ENCODE measurements at regions not wholly inside any gene's neighbourhood (a gene's known extent, or its start where the extent isn't known, plus 50 kb on each side); places are given as distances from the start of the nearest gene placed in this dataset.
"Not testable (repeated sequence)": the region's sequence is repeated elsewhere in the genome, so short reads cannot be mapped to it uniquely, and the experiment has no call there.

- H3K9me3 Mint-ChIP-seq, result peaks cover 5% of the 10 kb centered on the region
- no peaks in the 10 kb centered on the region for H3K36me3 Mint-ChIP-seq (ENCODE audit: low read depth)
- no peak overlapping the region for H3K27ac Mint-ChIP-seq
- no peaks in the 10 kb centered on the region for H3K4me1 Mint-ChIP-seq (ENCODE audit: low read depth)
- H3K4me3 Mint-ChIP-seq, result no peak overlapping the region
- no peaks in the 10 kb centered on the region for H3K27me3 Mint-ChIP-seq (ENCODE audit: low read depth)
These were observed 1039.6 kb downstream of the HACE1 start for GRCh38 chr6:103820148-103820547.

GRCh38 chr6:103819509-103819908 is 1040.2 kb downstream of the HACE1 start:
- H3K4me3 Mint-ChIP-seq, result no peak overlapping the region
- no peaks in the 10 kb centered on the region for H3K27me3 Mint-ChIP-seq (ENCODE audit: low read depth)
- H3K36me3 Mint-ChIP-seq (ENCODE audit: low read depth), result no peaks in the 10 kb centered on the region
- H3K9me3 Mint-ChIP-seq, result peaks cover 5% of the 10 kb centered on the region
- H3K27ac Mint-ChIP-seq, result no peak overlapping the region
- H3K4me1 Mint-ChIP-seq (ENCODE audit: low read depth), result no peaks in the 10 kb centered on the region

DNA sequence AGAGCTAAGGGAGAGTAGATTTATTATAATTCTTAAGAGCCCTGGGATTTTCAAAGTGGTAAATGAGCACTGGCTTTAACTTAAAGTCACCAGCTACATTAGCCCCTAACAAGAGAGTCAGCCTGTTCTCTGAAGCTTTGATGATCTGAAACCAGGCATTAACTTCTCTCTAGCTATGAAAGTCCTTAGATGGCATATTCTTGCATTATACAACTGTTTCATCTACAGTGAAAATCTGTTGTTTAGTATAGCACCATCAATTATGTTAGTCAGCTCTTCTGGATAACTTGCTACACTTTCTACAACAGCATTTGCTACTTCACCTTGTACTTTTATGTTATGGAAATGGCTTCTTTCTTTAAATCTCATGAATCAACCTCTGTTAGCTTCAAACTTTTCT is 1046.7 kb downstream of the HACE1 start:
- H3K36me3 Mint-ChIP-seq (ENCODE audit: low read depth), result no peaks in the 10 kb centered on the region
- no peak overlapping the region for H3K27ac Mint-ChIP-seq
- H3K4me3 Mint-ChIP-seq, result no peak overlapping the region
- no peaks in the 10 kb centered on the region for H3K9me3 Mint-ChIP-seq
- H3K27me3 Mint-ChIP-seq (ENCODE audit: low read depth), result no peaks in the 10 kb centered on the region
- no peaks in the 10 kb centered on the region for H3K4me1 Mint-ChIP-seq (ENCODE audit: low read depth)

- peaks cover 10% of the 10 kb centered on the region for H3K9me3 Mint-ChIP-seq
- not testable (repeated sequence) for H3K27me3 Mint-ChIP-seq (ENCODE audit: low read depth); H3K27ac Mint-ChIP-seq; H3K4me1 Mint-ChIP-seq (ENCODE audit: low read depth); H3K36me3 Mint-ChIP-seq (ENCODE audit: low read depth); H3K4me3 Mint-ChIP-seq
These were observed 1057.7 kb downstream of the HACE1 start for GRCh38 chr6:103801901-103802479.

DNA sequence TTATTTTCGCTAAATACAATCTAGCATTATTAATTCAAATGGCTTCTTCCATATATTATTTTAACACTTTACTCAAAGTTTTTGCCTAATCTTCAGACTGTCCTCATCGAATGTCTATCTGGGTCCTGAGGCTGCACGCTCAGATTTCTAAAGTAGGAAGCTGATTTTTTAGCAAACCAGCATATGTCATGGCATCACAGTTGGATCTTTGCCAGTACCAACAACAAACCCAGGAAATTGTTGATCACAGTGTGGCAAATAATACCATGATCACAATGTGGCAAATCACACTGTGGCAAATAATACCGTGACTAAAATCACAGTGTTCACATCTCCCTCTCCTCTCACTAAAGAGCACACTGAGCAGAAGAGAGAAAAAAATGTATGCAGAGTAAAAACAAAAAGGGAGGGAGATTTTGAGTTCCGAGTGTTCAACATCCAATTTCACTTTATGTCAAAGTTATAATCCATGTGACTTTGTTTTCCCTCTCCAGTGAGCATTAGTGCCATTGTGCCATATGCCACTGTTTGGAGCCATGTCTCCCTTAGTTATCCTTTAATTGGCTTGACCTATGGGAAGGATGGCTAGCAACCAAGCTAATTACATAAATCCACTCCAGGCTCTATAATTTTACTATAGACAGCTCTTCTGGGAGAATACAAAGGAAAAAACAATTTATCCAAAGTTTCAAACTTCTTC is 1059.6 kb downstream of the HACE1 start:
- no peak overlapping the region for H3K4me3 Mint-ChIP-seq

DNA sequence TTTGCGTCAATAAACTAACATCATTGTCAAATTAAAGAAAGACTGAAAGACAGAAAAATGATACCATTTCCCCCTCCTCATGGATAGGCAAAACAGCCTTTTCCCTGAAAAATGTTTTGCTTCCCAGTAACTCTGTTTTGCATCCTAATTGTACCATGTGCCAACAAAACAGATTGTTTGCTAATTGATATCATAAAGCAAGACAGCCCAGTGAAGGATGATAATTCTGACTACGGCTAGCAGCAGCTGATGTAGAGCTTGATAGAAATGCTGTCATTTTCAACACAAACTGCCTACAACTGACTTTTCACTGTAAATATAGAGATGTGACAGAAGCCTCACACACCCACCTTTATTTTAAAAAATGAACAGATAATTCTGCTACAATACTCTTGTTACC is 1061.6 kb downstream of the HACE1 start:
- Mint-ChIP-seq H3K9me3 (peaks cover 4% of the 10 kb centered on the region), H3K27me3 (ENCODE audit: low read depth) (no peaks in the 10 kb centered on the region), H3K4me1 (ENCODE audit: low read depth) (no peaks in the 10 kb centered on the region), H3K36me3 (ENCODE audit: low read depth) (no peaks in the 10 kb centered on the region), H3K4me3 (no peak overlapping the region), H3K27ac (no peak overlapping the region)

More for the DNA sequence above, 1059.6 kb downstream of the HACE1 start:
- no peaks in the 10 kb centered on the region for H3K4me1 Mint-ChIP-seq (ENCODE audit: low read depth)
- H3K9me3 Mint-ChIP-seq, result peaks cover 10% of the 10 kb centered on the region
- no peak overlapping the region for H3K27ac Mint-ChIP-seq
- H3K27me3 Mint-ChIP-seq (ENCODE audit: low read depth), result no peaks in the 10 kb centered on the region
- H3K36me3 Mint-ChIP-seq (ENCODE audit: low read depth), result no peaks in the 10 kb centered on the region

- Mint-ChIP-seq H3K27me3 (ENCODE audit: low read depth) (no peaks in the 10 kb centered on the region), H3K36me3 (ENCODE audit: low read depth) (no peaks in the 10 kb centered on the region), H3K9me3 (no peaks in the 10 kb centered on the region), H3K4me3 (no peak overlapping the region), H3K4me1 (ENCODE audit: low read depth) (no peaks in the 10 kb centered on the region), H3K27ac (no peak overlapping the region)
These were observed 1062.0 kb downstream of the HACE1 start for GRCh38 chr6:103797738-103798137.

DNA sequence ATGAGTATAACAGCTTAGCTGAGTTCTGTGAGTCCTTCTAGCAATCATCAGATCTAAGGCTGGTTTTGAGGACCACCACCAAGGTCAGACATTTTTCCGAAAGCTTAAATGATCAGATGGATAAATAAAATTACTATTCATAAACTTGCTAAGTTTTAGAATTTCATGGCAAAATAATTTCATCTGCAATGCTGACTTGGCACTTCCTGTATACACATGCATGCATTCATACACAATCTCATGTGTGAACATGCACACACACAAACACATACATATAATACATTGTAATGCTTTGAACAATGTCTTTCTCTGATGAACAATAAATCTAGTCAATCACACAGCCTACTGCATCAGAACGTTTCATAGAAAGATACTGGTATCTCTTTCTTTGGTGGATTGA is 1068.3 kb downstream of the HACE1 start:
- no peak overlapping the region for H3K4me3 Mint-ChIP-seq
- no peaks in the 10 kb centered on the region for H3K36me3 Mint-ChIP-seq (ENCODE audit: low read depth)
- H3K4me1 Mint-ChIP-seq (ENCODE audit: low read depth), result no peaks in the 10 kb centered on the region
- no peaks in the 10 kb centered on the region for H3K9me3 Mint-ChIP-seq
- H3K27me3 Mint-ChIP-seq (ENCODE audit: low read depth), result no peaks in the 10 kb centered on the region
- no peak overlapping the region for H3K27ac Mint-ChIP-seq

DNA sequence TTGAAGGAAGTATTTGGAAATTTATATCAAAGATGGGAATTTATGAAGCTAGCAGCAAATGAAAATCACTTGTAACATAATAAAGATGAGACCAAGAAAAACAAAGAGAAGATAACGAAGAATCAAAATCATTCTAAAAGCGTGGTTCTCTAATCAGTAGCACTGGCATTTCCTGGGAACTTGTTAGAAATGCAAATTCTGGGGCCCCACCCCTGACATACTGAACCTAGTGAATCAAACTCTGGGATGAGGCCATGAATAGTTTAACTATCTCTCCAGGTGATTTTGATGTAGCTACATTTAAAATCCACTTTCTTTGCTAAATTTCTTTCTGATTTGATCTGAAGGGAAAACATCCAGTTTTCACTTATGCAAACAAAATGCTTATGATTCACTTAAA is 1075.6 kb downstream of the HACE1 start:
- H3K4me1 Mint-ChIP-seq (ENCODE audit: low read depth), result no peaks in the 10 kb centered on the region
- H3K9me3 Mint-ChIP-seq, result no peaks in the 10 kb centered on the region
- H3K27ac Mint-ChIP-seq, result no peak overlapping the region
- H3K27me3 Mint-ChIP-seq (ENCODE audit: low read depth), result no peaks in the 10 kb centered on the region
- H3K36me3 Mint-ChIP-seq (ENCODE audit: low read depth), result no peaks in the 10 kb centered on the region
- H3K4me3 Mint-ChIP-seq, result no peak overlapping the region

DNA sequence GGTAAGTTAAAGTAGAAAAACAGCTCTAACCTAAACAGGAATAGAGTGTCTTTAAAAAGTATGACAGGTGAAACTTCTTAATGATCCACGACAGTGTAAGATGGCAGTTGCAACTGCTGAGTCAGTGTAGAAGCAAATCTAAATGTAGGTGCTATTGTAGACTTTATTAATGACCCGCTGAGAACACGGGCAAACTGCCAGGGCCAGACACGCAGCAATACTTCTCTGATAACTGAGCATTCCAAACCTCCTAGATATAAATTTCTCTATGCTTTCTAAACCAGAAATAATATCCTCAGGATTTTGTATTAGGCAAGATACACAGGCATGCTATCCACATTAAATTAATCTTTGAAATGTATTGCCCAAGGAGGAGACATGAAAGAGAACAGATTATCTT is 1076.4 kb downstream of the HACE1 start:
- no peaks in the 10 kb centered on the region for H3K9me3 Mint-ChIP-seq
- H3K27me3 Mint-ChIP-seq (ENCODE audit: low read depth), result no peaks in the 10 kb centered on the region
- no peaks in the 10 kb centered on the region for H3K4me1 Mint-ChIP-seq (ENCODE audit: low read depth)
- no peak overlapping the region for H3K27ac Mint-ChIP-seq
- no peak overlapping the region for H3K4me3 Mint-ChIP-seq
- no peaks in the 10 kb centered on the region for H3K36me3 Mint-ChIP-seq (ENCODE audit: low read depth)

- no peaks in the 10 kb centered on the region for H3K9me3 Mint-ChIP-seq
- H3K27ac Mint-ChIP-seq, result no peak overlapping the region
- H3K4me3 Mint-ChIP-seq, result no peak overlapping the region
- no peaks in the 10 kb centered on the region for H3K27me3 Mint-ChIP-seq (ENCODE audit: low read depth)
- no peaks in the 10 kb centered on the region for H3K4me1 Mint-ChIP-seq (ENCODE audit: low read depth)
- no peaks in the 10 kb centered on the region for H3K36me3 Mint-ChIP-seq (ENCODE audit: low read depth)
These were observed 1090.3 kb downstream of the HACE1 start for GRCh38 chr6:103769431-103769830.

GRCh38 chr6:103750603-103751002 is 1109.1 kb downstream of the HACE1 start:
- Mint-ChIP-seq H3K27ac (no peak overlapping the region), H3K36me3 (ENCODE audit: low read depth) (no peaks in the 10 kb centered on the region), H3K9me3 (no peaks in the 10 kb centered on the region), H3K4me1 (ENCODE audit: low read depth) (no peaks in the 10 kb centered on the region), H3K4me3 (no peak overlapping the region), H3K27me3 (ENCODE audit: low read depth) (no peaks in the 10 kb centered on the region)

GRCh38 chr6:103734016-103734415 is 1125.7 kb downstream of the HACE1 start:
- Mint-ChIP-seq H3K27ac (no peak overlapping the region), H3K4me3 (no peak overlapping the region), H3K9me3 (no peaks in the 10 kb centered on the region), H3K4me1 (ENCODE audit: low read depth) (no peaks in the 10 kb centered on the region), H3K36me3 (ENCODE audit: low read depth) (no peaks in the 10 kb centered on the region), H3K27me3 (ENCODE audit: low read depth) (no peaks in the 10 kb centered on the region)

DNA sequence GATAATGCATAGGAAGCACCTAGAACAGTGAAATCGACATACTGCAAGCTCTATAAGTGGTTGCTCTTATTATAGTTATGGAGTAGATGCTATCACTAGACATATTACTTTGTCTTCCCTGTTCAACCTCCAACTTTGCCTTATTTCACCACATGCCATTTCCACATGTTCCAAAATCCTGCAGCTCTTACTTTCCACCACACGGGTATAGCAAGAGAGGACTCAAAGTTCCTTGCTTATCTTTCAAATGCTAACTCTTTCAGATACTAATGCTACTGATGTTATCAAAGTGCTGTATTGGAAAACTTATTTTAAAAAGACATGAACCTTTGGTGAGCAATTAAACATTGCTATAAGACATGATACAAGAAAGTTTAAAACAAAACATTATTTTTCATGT is 1130.1 kb downstream of the HACE1 start:
- Mint-ChIP-seq H3K4me3 (no peak overlapping the region), H3K36me3 (ENCODE audit: low read depth) (no peaks in the 10 kb centered on the region), H3K9me3 (no peaks in the 10 kb centered on the region), H3K27me3 (ENCODE audit: low read depth) (no peaks in the 10 kb centered on the region), H3K4me1 (ENCODE audit: low read depth) (no peaks in the 10 kb centered on the region), H3K27ac (no peak overlapping the region)

GRCh38 chr6:103723438-103724322 is 1136.0 kb downstream of the HACE1 start:
- no peaks in the 10 kb centered on the region for H3K27me3 Mint-ChIP-seq (ENCODE audit: low read depth)
- H3K4me1 Mint-ChIP-seq (ENCODE audit: low read depth), result no peaks in the 10 kb centered on the region
- no peaks in the 10 kb centered on the region for H3K9me3 Mint-ChIP-seq
- no peak overlapping the region for H3K27ac Mint-ChIP-seq
- H3K36me3 Mint-ChIP-seq (ENCODE audit: low read depth), result no peaks in the 10 kb centered on the region
- H3K4me3 Mint-ChIP-seq, result no peak overlapping the region

Data from T-helper 1 cell treated with Interleukin-12 subunit alpha and Interleukin-12 subunit beta and Interleukin-4 antibody, amounts not matched to agents 30 μg/mL and 1 μg/mL, for 36 hours (primary cell).